ENCODE measurements at regions not wholly inside any gene's neighbourhood (a gene's known extent, or its start where the extent isn't known, plus 50 kb on each side); places are given as distances from the start of the nearest gene placed in this dataset.
"Not testable (repeated sequence)": the region's sequence is repeated elsewhere in the genome, so short reads cannot be mapped to it uniquely, and the experiment has no call there.

- DNase-seq (ENCODE audit: low spot score), result not testable (repeated sequence)
Measured at GRCh38 chr10:45117940-45118339, 117.2 kb downstream of the ZNF22 start.

- DNase-seq (ENCODE audit: low spot score), result no peak
Measured at GRCh38 chr10:45118929-45119328, 118.2 kb downstream of the ZNF22 start.

GRCh38 chr10:45122180-45122860 is 121.6 kb downstream of the ZNF22 start:
- DNase-seq (ENCODE audit: low spot score), result not testable (repeated sequence)

DNA sequence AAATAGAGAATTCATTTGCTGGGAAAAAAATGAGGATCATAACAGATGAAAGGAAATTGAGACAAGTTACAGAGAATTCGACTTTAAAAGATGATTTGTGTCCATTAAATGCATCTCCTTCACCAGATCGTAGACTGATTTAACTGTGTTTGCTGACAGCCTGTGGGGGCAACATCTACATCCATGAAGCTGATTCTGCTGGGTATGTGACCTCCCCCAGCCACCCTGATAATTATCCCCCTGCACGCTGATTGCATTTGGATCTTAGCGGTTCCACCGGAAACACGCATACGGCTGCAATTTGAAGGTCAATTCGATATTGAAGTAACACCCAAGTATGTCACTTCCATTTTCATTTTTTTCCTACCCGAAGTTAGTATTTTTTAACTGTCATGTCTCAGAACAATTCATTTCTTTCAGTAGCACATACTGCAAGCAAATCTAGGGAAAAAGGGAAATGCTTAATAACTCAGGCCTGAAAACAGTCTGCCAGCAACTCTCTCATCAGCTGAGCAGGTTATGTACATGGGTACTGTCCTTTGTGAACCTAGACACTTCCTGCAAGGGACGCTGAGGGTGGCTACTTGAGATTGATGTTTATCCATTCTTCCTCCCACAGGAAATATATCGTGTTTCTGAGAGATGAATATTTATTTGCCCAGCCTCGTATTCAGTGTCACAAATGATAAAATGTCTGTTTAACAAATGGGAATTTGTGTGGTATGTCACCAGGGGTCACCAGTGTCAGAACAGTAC is 134.9 kb downstream of the ZNF22 start:
- no peak for DNase-seq (ENCODE audit: low spot score)

DNA sequence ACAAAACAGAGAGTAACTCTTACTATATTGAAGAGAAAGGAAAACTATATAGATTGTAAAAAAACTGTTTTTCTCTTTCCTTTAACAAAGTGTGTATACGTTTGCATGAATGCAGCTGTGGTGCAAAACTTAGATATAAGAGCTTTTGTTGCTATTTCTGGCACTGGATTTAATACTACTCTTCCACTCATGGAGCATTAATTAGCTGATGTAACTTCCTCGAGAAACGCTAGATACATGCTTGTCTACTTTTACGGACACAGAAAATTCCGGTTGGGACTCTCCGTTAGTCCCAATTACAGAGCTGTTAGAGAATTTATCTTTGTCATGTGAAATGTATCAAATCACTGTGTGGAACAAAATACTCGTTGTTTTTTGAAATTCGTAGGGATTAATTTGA is 135.5 kb downstream of the ZNF22 start:
- DNase-seq (ENCODE audit: low spot score), result no peak

GRCh38 chr10:45144326-45145070 is 143.8 kb downstream of the ZNF22 start:
- DNase-seq (ENCODE audit: low spot score), result no peak

GRCh38 chr10:45145143-45145542 is 144.4 kb downstream of the ZNF22 start:
- not testable (repeated sequence) for DNase-seq (ENCODE audit: low spot score)

GRCh38 chr10:45147000-45147399 is 146.3 kb downstream of the ZNF22 start:
- DNase-seq (ENCODE audit: low spot score), result no peak

- no peak for DNase-seq (ENCODE audit: low spot score)
Measured at GRCh38 chr10:45150997-45151396, 150.3 kb downstream of the ZNF22 start.

GRCh38 chr10:45151467-45152214 is 150.9 kb downstream of the ZNF22 start:
- no peak for DNase-seq (ENCODE audit: low spot score)

- no peak for DNase-seq (ENCODE audit: low spot score)
Measured at GRCh38 chr10:45152726-45153125, 152.0 kb downstream of the ZNF22 start.

DNA sequence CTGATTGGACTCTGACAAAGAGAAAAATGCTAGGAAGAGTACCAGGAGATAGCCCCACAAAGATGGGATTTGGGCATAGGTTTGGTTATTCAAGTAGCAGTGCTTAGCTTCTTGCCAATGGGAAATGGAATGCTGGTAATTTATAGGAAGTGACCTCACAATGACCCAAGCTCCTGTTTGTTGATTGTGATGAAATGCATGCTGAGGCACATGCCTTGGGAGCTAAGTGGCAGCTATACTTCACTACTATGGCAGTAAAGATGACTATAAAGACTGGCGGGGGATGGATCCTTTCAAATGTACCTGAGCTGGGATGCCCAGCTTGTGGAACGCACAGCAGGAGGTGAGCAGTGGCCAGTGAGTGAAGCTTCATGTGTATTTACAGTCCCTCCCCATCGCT is 153.8 kb downstream of the ZNF22 start:
- no peak for DNase-seq (ENCODE audit: low spot score)

DNA sequence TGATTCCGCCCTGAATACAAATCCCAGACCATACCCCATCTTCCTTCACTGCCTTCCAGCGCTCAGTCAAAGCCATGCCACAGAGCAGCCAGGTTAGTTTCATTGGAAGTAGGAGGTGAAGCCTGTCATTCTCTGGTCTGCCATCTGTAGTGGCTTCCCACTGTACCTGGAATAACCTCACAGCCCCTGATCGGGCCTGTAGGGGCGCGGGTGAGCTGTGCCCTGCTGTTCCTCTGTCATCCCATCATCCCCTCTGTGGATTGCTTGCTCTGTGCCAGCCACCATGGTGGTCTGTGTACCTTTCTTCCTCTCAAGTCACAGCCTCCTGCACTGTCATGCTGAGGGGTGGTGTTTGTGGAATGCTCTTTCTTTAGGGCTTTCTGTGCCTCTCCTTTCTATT is 155.1 kb downstream of the ZNF22 start:
- peak; percentile 24 for DNase-seq (ENCODE audit: low spot score)

GRCh38 chr10:45160271-45160670 is 155.1 kb downstream of the OR13A1 start:
- DNase-seq (ENCODE audit: low spot score), result no peak

DNA sequence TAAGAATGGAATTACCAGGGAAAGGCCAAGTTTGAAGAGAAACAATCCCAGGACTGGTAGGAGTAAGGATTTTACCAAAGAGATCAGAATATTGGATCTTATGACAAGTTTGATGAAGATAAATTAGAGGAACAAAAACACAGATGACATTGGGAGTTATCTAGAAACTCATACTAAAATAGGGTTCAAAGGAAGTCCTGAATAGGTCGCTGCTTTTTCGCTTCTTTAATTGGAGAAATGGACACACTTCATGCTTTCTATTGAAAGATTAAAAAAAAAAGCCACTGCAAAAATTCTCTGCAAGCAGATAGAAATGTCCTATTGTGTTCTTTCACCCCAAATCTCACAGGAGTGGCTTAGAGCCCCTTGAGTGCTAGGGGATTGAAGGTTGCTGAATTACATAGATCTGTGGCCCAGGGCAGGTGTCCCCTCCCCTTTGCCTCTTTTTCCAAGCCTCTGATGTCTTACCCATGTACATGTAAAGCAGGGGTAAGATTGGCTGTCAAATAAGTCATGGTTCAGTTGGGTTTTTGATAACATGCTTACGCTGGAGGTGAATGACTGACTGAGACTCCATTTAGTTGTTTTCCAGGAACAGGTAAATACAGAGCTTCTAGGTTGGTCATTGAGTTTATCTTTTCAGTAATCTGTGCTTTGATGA is 152.0 kb downstream of the OR13A1 start:
- no peak for DNase-seq (ENCODE audit: low spot score)

GRCh38 chr10:45175520-45176118 is 139.8 kb downstream of the OR13A1 start:
- DNase-seq (ENCODE audit: low spot score), result not testable (repeated sequence)

GRCh38 chr10:45179691-45180090 is 135.7 kb downstream of the OR13A1 start:
- no peak for DNase-seq (ENCODE audit: low spot score)

DNA sequence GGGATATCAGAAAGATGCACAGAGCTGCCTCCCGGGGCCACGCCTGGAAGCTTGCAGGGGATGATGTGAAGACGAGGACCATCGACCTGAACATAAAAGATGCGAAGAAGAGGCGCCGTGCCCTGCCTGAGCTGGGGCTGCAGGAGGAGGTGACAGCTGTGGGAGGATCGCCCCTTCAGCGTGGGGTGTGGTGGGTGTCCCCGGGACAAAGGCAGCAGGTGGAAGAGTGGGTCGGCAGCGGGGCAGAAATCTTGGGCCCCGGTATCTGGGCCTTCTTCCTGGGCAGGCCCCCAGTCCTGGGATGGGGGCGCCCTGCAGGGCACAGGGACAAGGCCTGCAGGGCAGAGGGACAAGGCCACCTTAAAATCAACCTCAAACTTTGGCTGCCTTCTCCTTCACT is 134.9 kb downstream of the OR13A1 start:
- DNase-seq (ENCODE audit: low spot score), result no peak

GRCh38 chr10:45180946-45181875 is 134.2 kb downstream of the OR13A1 start:
- DNase-seq (ENCODE audit: low spot score), result no peak

DNA sequence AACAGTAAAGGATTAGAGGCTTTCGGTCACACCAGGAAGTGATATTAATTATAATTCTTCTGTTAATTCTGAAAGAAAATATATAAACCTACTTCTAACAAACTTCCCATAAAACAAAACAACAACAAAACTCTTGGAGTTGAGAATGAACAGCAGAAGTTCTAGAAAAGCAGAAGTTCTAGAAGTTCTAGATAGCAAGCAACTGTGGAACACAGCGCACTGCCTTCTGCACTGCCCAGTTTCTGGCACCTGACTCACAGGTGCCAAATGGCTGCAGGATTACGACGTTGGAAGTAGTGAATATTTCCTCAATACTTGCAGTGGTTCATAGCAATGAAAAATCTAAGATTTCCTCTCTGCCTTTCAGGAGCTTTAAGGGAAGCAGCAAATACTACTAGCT is 132.2 kb downstream of the OR13A1 start:
- DNase-seq (ENCODE audit: low spot score), result no peak

All from HT-29 (cell line).